ENCODE measurements at regions not wholly inside any gene's neighbourhood (a gene's known extent, or its start where the extent isn't known, plus 50 kb on each side); places are given as distances from the start of the nearest gene placed in this dataset.

- Histone ChIP-seq H3K4me3 (replicated peaks in 1 of 2; ENCODE audit: low read depth in 1 of 2, low read length in 2 of 2) (no peak overlapping the region), H3K79me2 (ENCODE audit: insufficient read depth, low read length) (no peaks in the 10 kb centered on the region), H3K9me2 (ENCODE audit: insufficient read depth) (no peaks in the 10 kb centered on the region), H3K27me3 (ENCODE audit: insufficient read depth, low read length) (no peaks in the 10 kb centered on the region), H3K27ac (ENCODE audit: low read depth, low read length) (no peak overlapping the region), H3K4me1 (ENCODE audit: control insufficient read depth in 1 of 2, insufficient read depth in 2 of 2, low read length in 2 of 2) (no peaks in the 10 kb centered on the region), H3K4me2 (ENCODE audit: low read length) (no peak overlapping the region), H4K20me1 (ENCODE audit: insufficient read depth) (no peaks in the 10 kb centered on the region), H3K9ac (ENCODE audit: low read length) (no peak overlapping the region), H3K36me3 (ENCODE audit: control insufficient read depth in 1 of 2, insufficient read depth in 2 of 2, low read length in 2 of 2) (no peaks in the 10 kb centered on the region), H3K9me3 (ENCODE audit: control insufficient read depth in 1 of 2, insufficient read depth in 1 of 2, low read depth in 1 of 2, low read length in 2 of 2) (no peaks in the 10 kb centered on the region), H2AFZ (ENCODE audit: low read depth, low read length, poor library complexity, severe bottlenecking) (no peak overlapping the region)
- CTCF ChIA-PET = no interaction called here
- TF ChIP-seq MAX (IDR thresholded peaks at IDR 0.05) = no peak
- TF ChIP-seq EGR1 (IDR thresholded peaks at IDR 0.05; ENCODE audit: low read depth) = no peak
- TF ChIP-seq CBX3 (IDR thresholded peaks at IDR 0.05; ENCODE audit: low read depth) = no peak
- no peak for TF ChIP-seq SIN3A (IDR thresholded peaks at IDR 0.05; ENCODE audit: low read depth)
- TF ChIP-seq CTCF (IDR thresholded peaks at IDR 0.05 in 2 of 3, conservative IDR thresholded peaks at IDR 0.05 in 1 of 3; ENCODE audit: borderline replicate concordance in 1 of 3, insufficient read depth in 1 of 3, low read depth in 2 of 3, low read length in 2 of 3) = no peak
- TF ChIP-seq POLR2AphosphoS5 (IDR thresholded peaks at IDR 0.05; ENCODE audit: low read depth, low read length) = no peak
- no peak for TF ChIP-seq ZNF274 (IDR thresholded peaks at IDR 0.05; ENCODE audit: low read depth, low read length)
- no peak for TF ChIP-seq RAD21 (IDR thresholded peaks at IDR 0.05; ENCODE audit: low read depth)
- no peak for TF ChIP-seq POLR2A (IDR thresholded peaks at IDR 0.05; ENCODE audit: borderline replicate concordance, extremely low read depth, insufficient read depth, insufficient read length)
- TF ChIP-seq TCF7L2 (IDR thresholded peaks at IDR 0.05; ENCODE audit: borderline replicate concordance, extremely low read depth, insufficient read depth, insufficient read length) = no peak
- TF ChIP-seq REST (IDR thresholded peaks at IDR 0.05; ENCODE audit: low read depth) = no peak
- TF ChIP-seq JUND (IDR thresholded peaks at IDR 0.05) = no peak
- RAD21 ChIA-PET (ENCODE audit: low non-redundant PET in 1 of 2, low total read pairs in 2 of 2, uncharacterized antibody in 2 of 2, unreplicated experiment in 2 of 2) = no interaction called here
- intact Hi-C loops (cut with micrococcal nuclease) = no loop called here
- ATAC-seq (no peak), DNase-seq (ENCODE audit: low read depth, low spot score) (no peak)
- POLR2A ChIA-PET = no interaction called here
- BruUV-seq (replicated peaks) = no TSS peak
Observed at GRCh38 chr12:43147878-43148277, 404.1 kb downstream of the ADAMTS20 start.
